ENCODE measurements at regions not wholly inside any gene's neighbourhood (a gene's known extent, or its start where the extent isn't known, plus 50 kb on each side); places are given as distances from the start of the nearest gene placed in this dataset.
"Not testable (repeated sequence)": the region's sequence is repeated elsewhere in the genome, so short reads cannot be mapped to it uniquely, and the experiment has no call there.

DNA sequence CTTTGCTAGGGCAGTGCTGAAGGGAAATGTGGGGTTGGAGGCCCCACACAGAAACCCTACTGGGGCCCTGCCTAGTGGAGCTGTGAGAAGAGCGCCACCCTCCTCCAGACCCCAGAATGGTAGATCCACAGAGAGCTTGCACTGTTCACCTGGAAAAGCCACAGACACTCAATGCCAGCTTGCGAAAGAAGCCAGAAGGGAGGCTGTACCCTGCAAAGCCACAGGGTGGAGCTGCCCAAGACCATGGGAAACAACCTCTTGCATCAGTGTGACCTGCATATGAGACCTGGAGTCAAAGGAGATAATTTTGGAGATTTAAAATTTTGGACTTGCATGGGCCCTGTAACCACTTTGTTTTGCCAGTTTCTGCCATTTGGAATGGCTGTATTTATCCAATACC, 615.4 kb upstream of the MIR17HG start:
- no peak for DNase-seq
- TF ChIP-seq, protein P1, sequence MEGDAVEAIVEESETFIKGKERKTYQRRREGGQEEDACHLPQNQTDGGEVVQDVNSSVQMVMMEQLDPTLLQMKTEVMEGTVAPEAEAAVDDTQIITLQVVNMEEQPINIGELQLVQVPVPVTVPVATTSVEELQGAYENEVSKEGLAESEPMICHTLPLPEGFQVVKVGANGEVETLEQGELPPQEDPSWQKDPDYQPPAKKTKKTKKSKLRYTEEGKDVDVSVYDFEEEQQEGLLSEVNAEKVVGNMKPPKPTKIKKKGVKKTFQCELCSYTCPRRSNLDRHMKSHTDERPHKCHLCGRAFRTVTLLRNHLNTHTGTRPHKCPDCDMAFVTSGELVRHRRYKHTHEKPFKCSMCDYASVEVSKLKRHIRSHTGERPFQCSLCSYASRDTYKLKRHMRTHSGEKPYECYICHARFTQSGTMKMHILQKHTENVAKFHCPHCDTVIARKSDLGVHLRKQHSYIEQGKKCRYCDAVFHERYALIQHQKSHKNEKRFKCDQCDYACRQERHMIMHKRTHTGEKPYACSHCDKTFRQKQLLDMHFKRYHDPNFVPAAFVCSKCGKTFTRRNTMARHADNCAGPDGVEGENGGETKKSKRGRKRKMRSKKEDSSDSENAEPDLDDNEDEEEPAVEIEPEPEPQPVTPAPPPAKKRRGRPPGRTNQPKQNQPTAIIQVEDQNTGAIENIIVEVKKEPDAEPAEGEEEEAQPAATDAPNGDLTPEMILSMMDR (IDR thresholded peaks at IDR 0.05; ENCODE audit: partially characterized antibody, unreplicated experiment) = no peak
- H3K4me3 Mint-ChIP-seq (ENCODE audit: unreplicated experiment) = no peak overlapping the region
- peaks cover 5% of the 10 kb centered on the region for H3K9me3 Mint-ChIP-seq (ENCODE audit: unreplicated experiment)
- H3K27ac Mint-ChIP-seq (ENCODE audit: unreplicated experiment) = no peak overlapping the region
- no peaks in the 10 kb centered on the region for H3K27me3 Mint-ChIP-seq (ENCODE audit: unreplicated experiment)
- no peaks in the 10 kb centered on the region for H3K4me1 Mint-ChIP-seq (ENCODE audit: low read depth, unreplicated experiment)
- H3K36me3 Mint-ChIP-seq (ENCODE audit: unreplicated experiment) = peaks cover 16% of the 10 kb centered on the region

DNA sequence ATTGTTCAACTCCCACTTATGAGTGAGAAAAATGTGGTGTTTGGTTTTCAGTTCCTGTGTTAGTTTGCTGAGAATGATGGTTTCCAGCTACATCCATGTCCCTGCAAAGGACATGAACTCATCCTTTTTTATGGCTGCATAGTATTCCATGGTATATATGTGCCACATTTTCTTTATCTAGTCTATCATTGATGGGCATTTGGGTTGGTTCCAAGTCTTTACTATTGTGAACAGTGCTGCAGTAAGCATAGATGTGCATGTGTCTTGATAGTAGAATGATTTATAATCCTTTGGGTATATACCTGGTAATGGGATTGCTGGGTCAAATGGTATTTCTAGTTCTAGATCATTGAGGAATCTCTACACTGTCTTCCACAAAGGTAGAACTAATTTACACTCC, 613.0 kb upstream of the MIR17HG start:
- H3K27ac Mint-ChIP-seq (ENCODE audit: unreplicated experiment); DNase-seq; H3K4me1 Mint-ChIP-seq (ENCODE audit: low read depth, unreplicated experiment); H3K4me3 Mint-ChIP-seq (ENCODE audit: unreplicated experiment); H3K27me3 Mint-ChIP-seq (ENCODE audit: unreplicated experiment); H3K9me3 Mint-ChIP-seq (ENCODE audit: unreplicated experiment): not testable (repeated sequence)
- H3K36me3 Mint-ChIP-seq (ENCODE audit: unreplicated experiment) = peaks cover 16% of the 10 kb centered on the region

DNA sequence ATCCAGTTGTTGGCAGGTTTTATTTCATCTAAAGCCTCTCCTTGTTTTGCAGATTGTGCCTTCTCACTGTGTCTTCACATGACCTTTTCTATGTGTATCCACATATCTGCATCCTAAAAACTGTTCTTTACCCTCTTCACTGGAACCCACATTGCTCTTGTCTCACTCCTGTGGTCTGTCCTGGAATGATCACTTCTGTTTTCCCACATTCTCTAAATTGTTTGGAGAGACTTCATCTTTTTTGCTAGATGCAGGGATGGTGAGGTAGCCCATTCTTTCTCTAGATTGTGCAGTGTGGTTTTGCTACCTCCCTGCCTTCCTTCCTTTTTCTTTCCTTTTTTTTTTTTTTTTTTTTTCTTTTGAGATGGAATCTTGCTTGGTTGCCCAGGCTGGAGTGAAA, 608.6 kb upstream of the MIR17HG start:
- H3K4me1 Mint-ChIP-seq (ENCODE audit: low read depth, unreplicated experiment) = no peaks in the 10 kb centered on the region
- H3K27me3 Mint-ChIP-seq (ENCODE audit: unreplicated experiment) = no peaks in the 10 kb centered on the region
- peaks cover 3% of the 10 kb centered on the region for H3K9me3 Mint-ChIP-seq (ENCODE audit: unreplicated experiment)
- H3K4me3 Mint-ChIP-seq (ENCODE audit: unreplicated experiment) = no peak overlapping the region
- peaks cover 7% of the 10 kb centered on the region for H3K36me3 Mint-ChIP-seq (ENCODE audit: unreplicated experiment)
- no peak for DNase-seq
- TF ChIP-seq, protein P1 (IDR thresholded peaks at IDR 0.05; ENCODE audit: partially characterized antibody, unreplicated experiment) = no peak
- H3K27ac Mint-ChIP-seq (ENCODE audit: unreplicated experiment) = no peak overlapping the region

DNA sequence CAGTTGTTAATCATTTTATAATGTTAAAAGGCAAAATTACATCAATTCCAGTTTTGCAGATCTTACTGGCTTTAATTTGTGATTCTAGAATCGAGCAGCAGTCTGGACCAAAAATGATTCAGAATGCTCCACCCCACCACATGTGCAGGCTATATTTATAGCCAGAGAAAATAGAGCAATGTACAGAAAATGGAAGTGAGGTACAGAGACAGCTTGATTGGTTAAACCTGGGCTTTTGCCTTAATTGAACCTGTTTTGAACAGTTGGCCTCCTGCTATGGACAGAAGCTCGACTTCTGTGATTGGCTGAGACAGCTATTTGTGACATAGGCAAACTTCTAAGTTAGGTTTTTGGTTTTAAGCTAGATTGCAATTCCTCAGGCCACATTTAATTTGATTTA, 607.4 kb upstream of the MIR17HG start:
- Mint-ChIP-seq H3K27me3 (ENCODE audit: unreplicated experiment) (no peaks in the 10 kb centered on the region), H3K4me3 (ENCODE audit: unreplicated experiment) (no peak overlapping the region), H3K9me3 (ENCODE audit: unreplicated experiment) (peaks cover 3% of the 10 kb centered on the region), H3K36me3 (ENCODE audit: unreplicated experiment) (peaks cover 7% of the 10 kb centered on the region), H3K4me1 (ENCODE audit: low read depth, unreplicated experiment) (no peaks in the 10 kb centered on the region), H3K27ac (ENCODE audit: unreplicated experiment) (no peak overlapping the region)
- DNase-seq = no peak
- TF ChIP-seq, protein P1 (IDR thresholded peaks at IDR 0.05; ENCODE audit: partially characterized antibody, unreplicated experiment) = no peak

DNA sequence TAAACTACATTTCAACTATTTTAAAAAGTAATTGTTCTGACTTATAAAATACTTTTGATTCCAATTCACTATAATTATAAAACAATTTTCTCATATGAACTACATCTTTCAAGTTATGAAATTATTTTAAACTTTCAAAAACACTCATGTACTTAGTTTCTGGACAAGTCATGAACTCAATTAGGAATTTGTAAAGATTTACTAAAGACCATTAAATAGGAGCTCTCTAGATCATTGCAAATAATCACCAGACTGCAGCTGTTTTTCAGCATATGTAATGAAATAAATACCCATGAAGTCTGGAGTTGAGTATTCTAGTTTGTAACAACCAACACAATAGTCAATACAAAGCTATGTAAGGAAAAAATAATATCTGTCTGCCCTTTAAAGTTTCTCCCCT, 605.1 kb upstream of the MIR17HG start:
- H3K27me3 Mint-ChIP-seq (ENCODE audit: unreplicated experiment) = no peaks in the 10 kb centered on the region
- no peaks in the 10 kb centered on the region for H3K4me1 Mint-ChIP-seq (ENCODE audit: low read depth, unreplicated experiment)
- H3K9me3 Mint-ChIP-seq (ENCODE audit: unreplicated experiment) = no peaks in the 10 kb centered on the region
- no peak for DNase-seq
- no peak overlapping the region for H3K27ac Mint-ChIP-seq (ENCODE audit: unreplicated experiment)
- TF ChIP-seq, protein P1 (IDR thresholded peaks at IDR 0.05; ENCODE audit: partially characterized antibody, unreplicated experiment) = no peak
- H3K36me3 Mint-ChIP-seq (ENCODE audit: unreplicated experiment) = no peaks in the 10 kb centered on the region
- no peak overlapping the region for H3K4me3 Mint-ChIP-seq (ENCODE audit: unreplicated experiment)

DNA sequence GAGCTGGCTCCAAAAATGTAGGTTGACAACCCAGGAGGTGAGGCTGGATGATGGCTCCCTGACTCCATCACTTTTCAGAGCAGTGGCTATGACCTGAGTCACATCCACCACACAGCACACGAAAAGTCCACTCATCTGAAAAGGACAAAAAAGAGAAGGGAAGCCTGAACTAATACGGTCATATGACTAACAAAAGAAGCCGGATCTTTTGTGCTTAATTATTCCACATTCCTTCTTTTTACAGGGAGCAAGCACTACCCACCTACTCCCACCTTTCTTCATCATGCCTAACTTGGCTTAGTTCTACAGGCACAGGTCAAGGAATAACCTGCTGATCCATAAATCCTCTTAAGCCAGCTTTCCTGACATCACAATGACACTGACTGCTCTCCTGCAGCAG, 601.3 kb upstream of the MIR17HG start:
- H3K4me3 Mint-ChIP-seq (ENCODE audit: unreplicated experiment) = no peak overlapping the region
- H3K36me3 Mint-ChIP-seq (ENCODE audit: unreplicated experiment) = no peaks in the 10 kb centered on the region
- TF ChIP-seq, protein P1 (IDR thresholded peaks at IDR 0.05; ENCODE audit: partially characterized antibody, unreplicated experiment) = no peak
- no peaks in the 10 kb centered on the region for H3K4me1 Mint-ChIP-seq (ENCODE audit: low read depth, unreplicated experiment)
- no peak for DNase-seq
- H3K27ac Mint-ChIP-seq (ENCODE audit: unreplicated experiment) = no peak overlapping the region
- no peaks in the 10 kb centered on the region for H3K27me3 Mint-ChIP-seq (ENCODE audit: unreplicated experiment)
- peaks cover 2% of the 10 kb centered on the region for H3K9me3 Mint-ChIP-seq (ENCODE audit: unreplicated experiment)
